ENCODE measurements at regions not wholly inside any gene's neighbourhood (a gene's known extent, or its start where the extent isn't known, plus 50 kb on each side); places are given as distances from the start of the nearest gene placed in this dataset.
"Not testable (repeated sequence)": the region's sequence is repeated elsewhere in the genome, so short reads cannot be mapped to it uniquely, and the experiment has no call there.

- TF ChIP-seq, protein P1, sequence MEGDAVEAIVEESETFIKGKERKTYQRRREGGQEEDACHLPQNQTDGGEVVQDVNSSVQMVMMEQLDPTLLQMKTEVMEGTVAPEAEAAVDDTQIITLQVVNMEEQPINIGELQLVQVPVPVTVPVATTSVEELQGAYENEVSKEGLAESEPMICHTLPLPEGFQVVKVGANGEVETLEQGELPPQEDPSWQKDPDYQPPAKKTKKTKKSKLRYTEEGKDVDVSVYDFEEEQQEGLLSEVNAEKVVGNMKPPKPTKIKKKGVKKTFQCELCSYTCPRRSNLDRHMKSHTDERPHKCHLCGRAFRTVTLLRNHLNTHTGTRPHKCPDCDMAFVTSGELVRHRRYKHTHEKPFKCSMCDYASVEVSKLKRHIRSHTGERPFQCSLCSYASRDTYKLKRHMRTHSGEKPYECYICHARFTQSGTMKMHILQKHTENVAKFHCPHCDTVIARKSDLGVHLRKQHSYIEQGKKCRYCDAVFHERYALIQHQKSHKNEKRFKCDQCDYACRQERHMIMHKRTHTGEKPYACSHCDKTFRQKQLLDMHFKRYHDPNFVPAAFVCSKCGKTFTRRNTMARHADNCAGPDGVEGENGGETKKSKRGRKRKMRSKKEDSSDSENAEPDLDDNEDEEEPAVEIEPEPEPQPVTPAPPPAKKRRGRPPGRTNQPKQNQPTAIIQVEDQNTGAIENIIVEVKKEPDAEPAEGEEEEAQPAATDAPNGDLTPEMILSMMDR (IDR thresholded peaks at IDR 0.05) = no peak
- TF ChIP-seq POLR2A (IDR thresholded peaks at IDR 0.05) = no peak
- Histone ChIP-seq H3K9me3 (no peaks in the 10 kb centered on the region), H3K4me1 (no peaks in the 10 kb centered on the region), H3K27me3 (no peaks in the 10 kb centered on the region), H3K27ac (no peak overlapping the region), H3K36me3 (no peaks in the 10 kb centered on the region), H3K4me3 (no peak overlapping the region)
- ATAC-seq (no peak), DNase-seq (no peak)
- intact Hi-C loops (cut with DNase I) = no loop called here
Measured at GRCh38 chr3:73188707-73189106, 127.2 kb downstream of the EBLN2 start.

GRCh38 chr3:73192036-73192738, 130.7 kb downstream of the EBLN2 start:
- ATAC-seq = no peak

DNA sequence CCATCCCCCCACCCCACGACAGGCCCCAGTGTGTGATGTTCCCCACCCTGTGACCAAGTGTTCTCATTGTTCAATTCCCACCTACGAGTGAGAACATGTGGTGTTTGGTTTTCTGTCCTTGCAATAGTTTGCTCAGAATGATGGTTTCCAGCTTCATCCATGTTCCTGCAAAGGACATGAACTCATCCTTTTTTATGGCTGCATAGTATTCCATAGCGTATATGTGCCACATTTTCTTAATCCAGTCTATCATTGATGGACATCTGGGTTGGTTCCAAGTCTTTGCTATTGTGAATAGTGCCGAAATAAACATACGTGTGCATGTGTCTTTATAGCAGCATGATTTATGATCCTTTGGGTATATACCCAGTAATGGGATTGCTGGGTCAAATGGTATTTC, 132.5 kb downstream of the EBLN2 start:
- H3K27ac ChIP-seq; DNase-seq; H3K9me3 ChIP-seq; H3K4me3 ChIP-seq; H3K4me1 ChIP-seq; H3K27me3 ChIP-seq; intact Hi-C loops (cut with DNase I); H3K36me3 ChIP-seq; ATAC-seq: not testable (repeated sequence)
- 75% methylated on average over 5 of the region's 5 CpGs for WGBS (ENCODE audit: insufficient coverage, low coverage, low lambda C conversion rate, missing lambda C conversion rate)

More at GRCh38 chr3:73192036-73192738, 130.7 kb downstream of the EBLN2 start:
- no peaks in the 10 kb centered on the region for H3K27me3 ChIP-seq
- H3K9me3 ChIP-seq = no peaks in the 10 kb centered on the region
- DNase-seq = no peak
- WGBS (ENCODE audit: insufficient coverage, low coverage, low lambda C conversion rate, missing lambda C conversion rate) = 62% methylated on average over 6 of the region's 7 CpGs
- intact Hi-C loops (cut with DNase I) = no loop called here
- no peaks in the 10 kb centered on the region for H3K36me3 ChIP-seq
- no peak overlapping the region for H3K27ac ChIP-seq
- H3K4me3 ChIP-seq = no peak overlapping the region
- TF ChIP-seq, protein P1 (IDR thresholded peaks at IDR 0.05) = no peak
- no peak for TF ChIP-seq POLR2A (IDR thresholded peaks at IDR 0.05)
- H3K4me1 ChIP-seq = no peaks in the 10 kb centered on the region

DNA sequence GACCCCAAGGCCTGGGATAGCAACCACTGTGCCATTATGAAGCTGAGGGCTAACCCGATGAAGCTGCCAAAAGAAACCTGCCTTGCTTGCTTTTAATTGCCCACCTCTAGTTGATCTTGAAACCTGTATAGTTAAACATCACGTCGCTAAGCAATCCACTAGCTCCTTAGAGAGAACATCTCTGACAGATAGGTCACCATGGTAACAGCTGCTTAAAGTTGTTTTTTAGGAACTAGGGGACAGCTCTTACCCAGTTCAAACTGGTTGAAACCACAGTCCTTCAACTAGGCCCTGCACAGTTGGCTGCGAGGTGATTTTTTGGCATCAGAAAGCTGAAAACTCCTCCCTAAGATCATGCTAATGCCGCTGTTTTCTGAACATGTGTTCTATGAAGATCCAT, 135.7 kb downstream of the EBLN2 start:
- no peaks in the 10 kb centered on the region for H3K27me3 ChIP-seq
- no peaks in the 10 kb centered on the region for H3K9me3 ChIP-seq
- no peak for TF ChIP-seq POLR2A (IDR thresholded peaks at IDR 0.05)
- TF ChIP-seq, protein P1 (IDR thresholded peaks at IDR 0.05) = no peak
- no peak overlapping the region for H3K27ac ChIP-seq
- WGBS (ENCODE audit: insufficient coverage, low coverage, low lambda C conversion rate, missing lambda C conversion rate) = 67% methylated on average over 4 of the region's 5 CpGs
- intact Hi-C loops (cut with DNase I) = no loop called here
- no peak for ATAC-seq
- no peaks in the 10 kb centered on the region for H3K4me1 ChIP-seq
- no peak for DNase-seq
- no peak overlapping the region for H3K4me3 ChIP-seq
- no peaks in the 10 kb centered on the region for H3K36me3 ChIP-seq

- no peak for DNase-seq
- Histone ChIP-seq H3K27me3 (no peaks in the 10 kb centered on the region), H3K36me3 (no peaks in the 10 kb centered on the region), H3K9me3 (no peaks in the 10 kb centered on the region), H3K4me1 (no peaks in the 10 kb centered on the region), H3K27ac (no peak overlapping the region), H3K4me3 (no peak overlapping the region)
- no peak for ATAC-seq
- TF ChIP-seq, protein P1 (IDR thresholded peaks at IDR 0.05) = no peak
- no peak for TF ChIP-seq POLR2A (IDR thresholded peaks at IDR 0.05)
- intact Hi-C loops (cut with DNase I) = no loop called here
- WGBS (ENCODE audit: insufficient coverage, low coverage, low lambda C conversion rate, missing lambda C conversion rate) = 59% methylated on average over 2 of the region's 2 CpGs
Measured at GRCh38 chr3:73203101-73203500, 141.6 kb downstream of the EBLN2 start.

Measured in right lobe of liver (tissue), 6 donors.